GM21576 (cell line): ENCODE measurements at regions not wholly inside any gene's neighbourhood (a gene's known extent, or its start where the extent isn't known, plus 50 kb on each side); places are given as distances from the start of the nearest gene placed in this dataset.

Source experiments
- ATAC-seq: cut with Tn5 transposase; IDR thresholded peaks from one replicate; pipeline ENCODE4 v1.9.1; 2021; ENCODE audit warnings: mild to moderate bottlenecking, moderate library complexity; ENCODE audit not compliant: unreplicated experiment

GRCh38 chr18:24974431-24974830 lies 377.5 kb downstream of the ZNF521 start:
- ATAC-seq = no peak

- no peak for ATAC-seq
These were observed 376.2 kb downstream of the ZNF521 start for GRCh38 chr18:24975496-24976372.

GRCh38 chr18:24976502-24976901 lies 375.5 kb downstream of the ZNF521 start:
- no peak for ATAC-seq

- ATAC-seq = no peak
These were observed 372.7 kb downstream of the ZNF521 start for GRCh38 chr18:24979235-24979634.

- ATAC-seq = no peak
These were observed 369.1 kb downstream of the ZNF521 start for GRCh38 chr18:24982831-24983230.

- no peak for ATAC-seq
These were observed 368.3 kb downstream of the ZNF521 start for GRCh38 chr18:24983566-24984139.

GRCh38 chr18:24985586-24985985 lies 366.4 kb downstream of the ZNF521 start:
- ATAC-seq = no peak

- no peak for ATAC-seq
These were observed 365.2 kb downstream of the ZNF521 start for GRCh38 chr18:24986666-24987302.

- ATAC-seq = no peak
These were observed 364.4 kb downstream of the ZNF521 start for GRCh38 chr18:24987303-24988252.

GRCh38 chr18:24988253-24988840 lies 363.6 kb downstream of the ZNF521 start:
- ATAC-seq = no peak

GRCh38 chr18:24989760-24990593 lies 362.0 kb downstream of the ZNF521 start:
- no peak for ATAC-seq

- ATAC-seq = no peak
These were observed 361.3 kb downstream of the ZNF521 start for GRCh38 chr18:24990671-24991134.

- no peak for ATAC-seq
These were observed 360.6 kb downstream of the ZNF521 start for GRCh38 chr18:24991141-24992060.

- ATAC-seq = no peak
These were observed 359.5 kb downstream of the ZNF521 start for GRCh38 chr18:24992491-24992890.

GRCh38 chr18:24993628-24994027 lies 358.3 kb downstream of the ZNF521 start:
- no peak for ATAC-seq

GRCh38 chr18:24995056-24995455 lies 356.9 kb downstream of the ZNF521 start:
- no peak for ATAC-seq

GRCh38 chr18:24995755-24996154 lies 356.2 kb downstream of the ZNF521 start:
- no peak for ATAC-seq

GRCh38 chr18:24999650-25000267 lies 352.2 kb downstream of the ZNF521 start:
- no peak for ATAC-seq
